ENCODE measurements at regions not wholly inside any gene's neighbourhood (a gene's known extent, or its start where the extent isn't known, plus 50 kb on each side); places are given as distances from the start of the nearest gene placed in this dataset.
"Not testable (repeated sequence)": the region's sequence is repeated elsewhere in the genome, so short reads cannot be mapped to it uniquely, and the experiment has no call there.

GRCh38 chr7:136405931-136406777 is 429.0 kb upstream of the MTPN start:
- FAIRE-seq, result no peak

GRCh38 chr7:136403591-136403990 is 426.4 kb upstream of the MTPN start:
- no peak for FAIRE-seq

- no peak for FAIRE-seq
These were observed 423.7 kb upstream of the MTPN start for GRCh38 chr7:136400877-136401276.

- FAIRE-seq, result no peak
These were observed 422.2 kb upstream of the MTPN start for GRCh38 chr7:136399385-136399784.

- FAIRE-seq, result no peak
These were observed 415.7 kb upstream of the MTPN start for GRCh38 chr7:136392856-136393255.

- FAIRE-seq, result no peak
These were observed 414.2 kb upstream of the MTPN start for GRCh38 chr7:136391371-136391770.

- peak; percentile 4 for FAIRE-seq
These were observed 412.8 kb upstream of the MTPN start for GRCh38 chr7:136389933-136390332.

- no peak for FAIRE-seq
These were observed 409.7 kb upstream of the MTPN start for GRCh38 chr7:136386876-136387275.

- FAIRE-seq, result not testable (repeated sequence)
These were observed 394.2 kb upstream of the MTPN start for GRCh38 chr7:136371409-136371808.

- no peak for FAIRE-seq
These were observed 393.0 kb upstream of the MTPN start for GRCh38 chr7:136370137-136370536.

GRCh38 chr7:136369225-136369624 is 392.1 kb upstream of the MTPN start:
- FAIRE-seq, result no peak

GRCh38 chr7:136359333-136359903 is 382.3 kb upstream of the MTPN start:
- no peak for FAIRE-seq

- no peak for FAIRE-seq
These were observed 376.1 kb upstream of the MTPN start for GRCh38 chr7:136353287-136353686.

- no peak for FAIRE-seq
These were observed 371.5 kb upstream of the MTPN start for GRCh38 chr7:136348542-136349192.

GRCh38 chr7:136348142-136348541 is 371.0 kb upstream of the MTPN start:
- no peak for FAIRE-seq

GRCh38 chr7:136347488-136347887 is 370.3 kb upstream of the MTPN start:
- no peak for FAIRE-seq

- no peak for FAIRE-seq
These were observed 365.1 kb upstream of the MTPN start for GRCh38 chr7:136342251-136342650.

- no peak for FAIRE-seq
These were observed 362.3 kb upstream of the MTPN start for GRCh38 chr7:136339464-136339863.

GRCh38 chr7:136336932-136337331 is 359.8 kb upstream of the MTPN start:
- no peak for FAIRE-seq

- FAIRE-seq, result no peak
These were observed 356.5 kb upstream of the MTPN start for GRCh38 chr7:136333636-136334035.

- FAIRE-seq, result no peak
These were observed 349.0 kb upstream of the MTPN start for GRCh38 chr7:136326045-136326609.

GRCh38 chr7:136325578-136325977 is 348.4 kb upstream of the MTPN start:
- FAIRE-seq, result no peak

- no peak for FAIRE-seq
These were observed 347.9 kb upstream of the MTPN start for GRCh38 chr7:136325027-136325426.
